ENCODE measurements at regions not wholly inside any gene's neighbourhood (a gene's known extent, or its start where the extent isn't known, plus 50 kb on each side); places are given as distances from the start of the nearest gene placed in this dataset.

GRCh38 chr7:153413540-153414287 is 638.5 kb upstream of the DPP6 start:
- TF ChIP-seq, protein P1, sequence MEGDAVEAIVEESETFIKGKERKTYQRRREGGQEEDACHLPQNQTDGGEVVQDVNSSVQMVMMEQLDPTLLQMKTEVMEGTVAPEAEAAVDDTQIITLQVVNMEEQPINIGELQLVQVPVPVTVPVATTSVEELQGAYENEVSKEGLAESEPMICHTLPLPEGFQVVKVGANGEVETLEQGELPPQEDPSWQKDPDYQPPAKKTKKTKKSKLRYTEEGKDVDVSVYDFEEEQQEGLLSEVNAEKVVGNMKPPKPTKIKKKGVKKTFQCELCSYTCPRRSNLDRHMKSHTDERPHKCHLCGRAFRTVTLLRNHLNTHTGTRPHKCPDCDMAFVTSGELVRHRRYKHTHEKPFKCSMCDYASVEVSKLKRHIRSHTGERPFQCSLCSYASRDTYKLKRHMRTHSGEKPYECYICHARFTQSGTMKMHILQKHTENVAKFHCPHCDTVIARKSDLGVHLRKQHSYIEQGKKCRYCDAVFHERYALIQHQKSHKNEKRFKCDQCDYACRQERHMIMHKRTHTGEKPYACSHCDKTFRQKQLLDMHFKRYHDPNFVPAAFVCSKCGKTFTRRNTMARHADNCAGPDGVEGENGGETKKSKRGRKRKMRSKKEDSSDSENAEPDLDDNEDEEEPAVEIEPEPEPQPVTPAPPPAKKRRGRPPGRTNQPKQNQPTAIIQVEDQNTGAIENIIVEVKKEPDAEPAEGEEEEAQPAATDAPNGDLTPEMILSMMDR (IDR thresholded peaks at IDR 0.05), result no peak
- Histone ChIP-seq H3K27ac (no peak overlapping the region), H3K9me3 (no peaks in the 10 kb centered on the region), H3K4me3 (no peak overlapping the region), H3K4me1 (no peaks in the 10 kb centered on the region), H3K27me3 (no peaks in the 10 kb centered on the region), H3K36me3 (no peaks in the 10 kb centered on the region)
- FAIRE-seq (no peak), ATAC-seq (no peak), DNase-seq (no peak)
- intact Hi-C loops (cut with DNase I), result no loop called here
- WGBS, 2 donors, result 82 to 89% methylated on average over 27 to 28 of the region's 28 CpGs

GRCh38 chr7:153414288-153414629 is 637.9 kb upstream of the DPP6 start:
- H3K9me3 ChIP-seq, result no peaks in the 10 kb centered on the region
- intact Hi-C loops (cut with DNase I), result no loop called here
- TF ChIP-seq, protein P1 (IDR thresholded peaks at IDR 0.05), result no peak
- no peaks in the 10 kb centered on the region for H3K27me3 ChIP-seq
- ATAC-seq (no peak), DNase-seq (no peak), FAIRE-seq (no peak)
- H3K27ac ChIP-seq, result no peak overlapping the region
- H3K4me3 ChIP-seq, result no peak overlapping the region
- H3K36me3 ChIP-seq, result no peaks in the 10 kb centered on the region
- H3K4me1 ChIP-seq, result no peaks in the 10 kb centered on the region

DNA sequence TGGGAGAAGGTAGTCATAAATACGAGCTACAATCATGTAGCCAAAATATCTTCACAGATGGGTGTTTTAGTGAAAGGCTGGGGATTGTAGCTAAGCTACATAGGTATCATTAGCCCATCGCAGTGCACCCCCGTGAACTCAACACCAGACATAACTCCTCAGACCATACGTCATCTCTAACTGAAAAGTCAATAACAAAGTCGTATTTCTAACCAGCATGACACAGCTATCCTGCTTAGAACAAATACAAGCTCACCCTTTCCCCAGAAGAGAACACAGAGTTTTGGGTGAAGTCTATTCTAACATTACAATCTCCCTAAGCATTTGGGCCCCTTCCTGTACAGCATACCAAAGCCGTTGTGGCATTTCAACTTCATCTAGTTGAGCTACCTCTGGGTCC is 636.6 kb upstream of the DPP6 start:
- FAIRE-seq (no peak), DNase-seq (no peak), ATAC-seq (no peak)
- no peaks in the 10 kb centered on the region for H3K4me1 ChIP-seq
- no peaks in the 10 kb centered on the region for H3K9me3 ChIP-seq
- intact Hi-C loops (cut with DNase I), result no loop called here
- TF ChIP-seq, protein P1 (IDR thresholded peaks at IDR 0.05), result no peak
- 47 to 58% methylated on average over 6 of the region's 6 CpGs for WGBS, 2 donors
- no peak overlapping the region for H3K27ac ChIP-seq
- H3K27me3 ChIP-seq, result no peaks in the 10 kb centered on the region
- H3K36me3 ChIP-seq, result no peaks in the 10 kb centered on the region
- H3K4me3 ChIP-seq, result no peak overlapping the region

DNA sequence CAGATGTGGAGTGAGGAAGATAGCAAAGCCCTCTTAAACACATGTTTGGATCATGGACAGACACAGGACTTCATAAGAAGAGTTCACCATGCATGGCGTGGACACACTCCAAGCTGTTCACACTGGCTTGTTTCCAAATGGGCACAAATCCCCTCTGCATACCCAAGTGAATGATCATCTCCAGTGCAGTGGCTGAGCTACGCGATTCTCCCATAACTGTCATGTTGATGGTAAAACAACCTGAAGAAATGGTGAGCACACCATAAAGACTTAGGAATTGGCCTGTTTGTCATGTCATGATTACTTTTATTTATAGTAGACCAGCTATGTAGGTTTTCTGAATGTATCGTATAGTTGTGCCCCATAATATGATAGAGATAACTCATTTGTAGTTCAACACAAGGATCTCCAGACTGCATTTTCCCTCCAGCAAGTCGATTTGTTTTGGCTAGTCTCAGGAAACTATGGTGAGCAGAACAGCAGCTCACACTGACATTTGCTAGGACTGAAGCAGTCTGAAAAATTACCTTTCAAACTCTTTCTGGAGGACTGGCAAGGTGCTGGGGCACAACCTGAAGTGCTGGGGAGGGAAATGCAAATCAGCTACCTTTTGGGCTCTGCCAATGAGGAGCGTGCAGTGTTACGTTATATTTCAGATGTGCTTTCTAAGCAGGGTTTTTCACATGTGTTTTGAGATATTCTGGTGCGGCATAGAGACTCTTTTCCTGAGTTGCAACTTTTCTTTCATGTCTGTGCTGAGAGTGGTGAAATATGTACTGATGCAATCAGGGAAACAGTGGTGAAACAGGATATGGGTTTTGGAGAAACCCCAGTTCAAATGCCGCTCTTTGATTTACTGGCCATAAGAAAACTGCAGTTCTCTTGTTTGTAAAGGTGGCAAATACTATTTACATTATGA is 629.6 kb upstream of the DPP6 start:
- Histone ChIP-seq H3K4me1 (no peaks in the 10 kb centered on the region), H3K27me3 (no peaks in the 10 kb centered on the region), H3K36me3 (no peaks in the 10 kb centered on the region), H3K4me3 (no peak overlapping the region), H3K27ac (no peak overlapping the region), H3K9me3 (no peaks in the 10 kb centered on the region)
- intact Hi-C loops (cut with DNase I), result no loop called here
- WGBS, 2 donors, result 73 to 76% methylated on average over 9 of the region's 9 CpGs
- TF ChIP-seq, protein P1 (IDR thresholded peaks at IDR 0.05), result no peak
- DNase-seq (no peak), FAIRE-seq (no peak), ATAC-seq (no peak)

DNA sequence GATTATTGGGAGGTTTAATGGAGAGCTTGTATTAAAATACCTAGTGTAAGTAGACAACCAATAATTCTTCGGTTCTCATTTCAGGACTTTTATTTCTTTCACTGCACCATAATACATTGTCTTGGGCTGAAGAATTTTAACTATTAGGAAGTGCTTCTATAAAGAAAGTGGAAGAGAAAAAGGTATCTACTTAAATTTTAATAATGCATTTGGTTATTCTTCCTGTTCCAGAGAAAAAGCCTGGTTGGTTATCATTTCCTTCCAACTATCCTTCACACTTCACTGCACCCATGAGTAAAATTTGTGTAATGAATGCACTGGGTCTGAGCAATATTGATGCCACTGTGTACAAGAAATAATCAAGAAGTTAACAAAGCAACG is 629.0 kb upstream of the DPP6 start:
- ATAC-seq (no peak), DNase-seq (no peak), FAIRE-seq (no peak)
- 58 to 85% methylated on average over 2 of the region's 2 CpGs for WGBS, 2 donors
- Histone ChIP-seq H3K4me3 (no peak overlapping the region), H3K9me3 (no peaks in the 10 kb centered on the region), H3K27ac (no peak overlapping the region), H3K27me3 (no peaks in the 10 kb centered on the region), H3K36me3 (no peaks in the 10 kb centered on the region), H3K4me1 (no peaks in the 10 kb centered on the region)
- intact Hi-C loops (cut with DNase I), result no loop called here
- TF ChIP-seq, protein P1 (IDR thresholded peaks at IDR 0.05), result no peak

All from pancreas (tissue), 10 donors.